ENCODE measurements at regions not wholly inside any gene's neighbourhood (a gene's known extent, or its start where the extent isn't known, plus 50 kb on each side); places are given as distances from the start of the nearest gene placed in this dataset.

- TF ChIP-seq POLR2A (IDR thresholded peaks at IDR 0.05): no peak
- no peak for TF ChIP-seq CTCF (IDR thresholded peaks at IDR 0.05)
Observed at GRCh38 chr20:52461582-52461981, 270.0 kb upstream of the ZFP64 start.

Measured in Peyer's patch (tissue), 4 donors.